ENCODE measurements at regions not wholly inside any gene's neighbourhood (a gene's known extent, or its start where the extent isn't known, plus 50 kb on each side); places are given as distances from the start of the nearest gene placed in this dataset.

DNA sequence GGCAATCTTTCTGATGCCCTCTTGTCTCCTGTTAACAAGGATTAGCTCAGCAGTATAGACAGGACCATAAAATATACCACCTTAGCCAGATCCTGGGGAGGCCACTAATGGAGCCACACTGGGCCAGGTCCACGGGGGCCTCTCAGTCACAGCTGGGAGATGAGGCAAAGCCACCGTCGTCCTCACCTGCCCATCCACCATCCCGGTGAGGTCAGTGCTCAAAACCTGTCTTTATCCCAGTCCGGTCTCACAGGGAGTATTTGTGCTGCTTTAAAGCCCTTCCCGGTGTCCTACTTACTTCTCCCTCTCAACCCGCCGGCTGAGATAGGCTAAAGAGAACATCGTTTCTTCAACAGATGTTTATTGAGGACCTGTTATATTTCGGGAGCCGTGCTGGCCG lies 104.3 kb downstream of the EDN3 start:
- DNase-seq = no peak

DNA sequence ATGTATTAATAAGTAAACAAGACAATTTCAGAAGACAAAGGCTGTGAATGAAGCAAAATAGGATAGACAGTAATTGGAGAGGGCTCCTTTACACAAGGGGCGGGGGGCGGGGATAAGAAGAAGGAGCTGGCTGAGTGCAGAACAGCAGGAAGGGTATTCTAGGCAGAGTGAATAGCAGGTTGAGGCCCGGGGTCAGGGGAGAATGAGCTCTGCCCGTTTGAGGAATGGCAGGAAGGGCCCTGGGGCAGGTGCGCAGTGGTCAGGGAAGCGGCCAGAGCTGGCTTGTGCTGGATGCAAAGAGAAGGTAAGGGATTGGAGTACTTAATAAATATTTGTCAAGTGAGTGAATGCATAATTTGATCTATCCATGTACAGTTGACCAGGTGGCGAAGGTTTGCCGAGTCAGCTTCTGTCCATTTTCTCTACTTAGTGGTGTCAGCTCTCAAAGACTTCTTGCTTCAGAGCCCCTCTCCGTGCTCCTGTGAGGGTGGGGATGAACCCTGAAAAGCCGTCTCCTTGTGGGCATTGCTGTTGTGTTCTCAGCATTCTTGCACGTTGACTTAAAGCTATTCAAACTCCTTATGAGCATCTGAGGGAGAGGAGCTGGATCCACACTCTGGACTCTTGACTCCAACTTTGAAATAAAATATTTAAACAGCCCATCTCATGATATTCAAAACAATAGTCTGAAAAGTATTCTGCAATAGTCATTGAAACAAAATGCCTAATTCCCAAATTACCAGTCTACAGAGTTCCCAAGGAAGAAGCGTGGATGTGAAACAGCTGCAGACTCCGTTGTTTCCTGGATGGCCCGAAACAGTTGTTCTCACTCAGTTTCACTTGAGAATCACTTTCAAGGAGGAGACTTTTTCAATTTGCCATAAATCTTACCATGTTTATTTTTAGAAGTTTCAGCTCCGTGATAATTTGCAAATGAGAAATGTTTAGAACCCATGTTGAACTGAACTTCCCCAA lies 105.1 kb downstream of the EDN3 start:
- no peak for DNase-seq

- no peak for DNase-seq
Measured at GRCh38 chr20:59406446-59406845, 106.0 kb downstream of the EDN3 start.

GRCh38 chr20:59411170-59411569 lies 110.8 kb downstream of the EDN3 start:
- no peak for DNase-seq

GRCh38 chr20:59411589-59411988 lies 111.2 kb downstream of the EDN3 start:
- DNase-seq = no peak

GRCh38 chr20:59412181-59412580 lies 111.8 kb downstream of the EDN3 start:
- DNase-seq = no peak

DNA sequence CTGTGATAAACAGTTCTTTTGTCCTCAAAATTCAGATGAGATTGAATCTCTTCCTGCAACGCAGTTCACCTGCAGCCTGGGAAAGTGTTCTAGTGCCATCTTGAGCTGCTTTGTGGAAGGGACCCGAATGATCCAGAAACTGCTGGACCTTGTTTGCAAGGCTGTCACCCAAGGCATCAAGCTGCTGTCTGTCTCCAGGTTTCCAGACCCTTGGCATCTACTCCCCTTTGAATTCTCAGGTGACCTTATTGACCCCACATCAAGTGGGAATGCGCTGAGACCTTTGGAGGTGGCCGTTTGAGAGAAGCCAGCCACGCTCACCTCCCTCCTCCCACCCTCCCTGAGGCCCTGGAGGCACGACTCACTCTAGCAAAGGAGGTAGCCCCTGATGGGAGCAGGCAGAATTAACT lies 112.5 kb downstream of the EDN3 start:
- DNase-seq = no peak

- DNase-seq = no peak
Measured at GRCh38 chr20:59413326-59413865, 113.0 kb downstream of the EDN3 start.

DNA sequence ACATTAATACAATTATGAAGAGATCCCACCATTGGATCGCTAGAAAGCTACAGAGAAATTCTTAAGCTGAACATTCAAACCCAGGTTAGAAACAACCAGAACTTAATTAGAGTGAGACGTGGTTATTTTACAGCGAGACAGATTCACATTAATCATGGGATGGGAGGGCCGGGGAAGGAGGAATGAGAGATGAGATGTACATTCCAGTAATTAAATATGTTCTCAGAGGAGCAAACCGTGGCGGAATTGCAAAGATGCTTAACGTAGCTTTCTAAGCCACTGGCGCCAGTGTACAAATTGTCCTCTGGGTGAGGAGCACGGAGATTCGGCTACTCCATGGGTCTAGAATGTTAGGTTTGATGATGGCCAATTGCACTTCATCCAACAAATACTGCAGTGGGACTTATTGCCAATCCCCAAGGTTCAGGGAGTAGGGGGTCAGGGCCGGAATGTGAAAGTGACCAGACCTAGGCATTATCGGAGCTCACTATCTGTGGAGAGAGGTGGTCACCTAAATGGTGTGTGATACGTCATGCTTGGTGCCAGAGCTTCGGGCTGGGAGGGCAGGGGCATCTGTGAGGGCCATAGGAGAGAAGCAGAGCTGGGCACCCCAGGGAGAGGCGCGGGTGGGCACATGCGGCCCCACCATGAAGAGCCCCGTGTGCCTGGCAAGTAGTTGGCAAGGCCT lies 114.7 kb downstream of the EDN3 start:
- DNase-seq = no peak

GRCh38 chr20:59416916-59417315 lies 116.5 kb downstream of the EDN3 start:
- DNase-seq = no peak

GRCh38 chr20:59421089-59421488 lies 120.7 kb downstream of the EDN3 start:
- no peak for DNase-seq

DNA sequence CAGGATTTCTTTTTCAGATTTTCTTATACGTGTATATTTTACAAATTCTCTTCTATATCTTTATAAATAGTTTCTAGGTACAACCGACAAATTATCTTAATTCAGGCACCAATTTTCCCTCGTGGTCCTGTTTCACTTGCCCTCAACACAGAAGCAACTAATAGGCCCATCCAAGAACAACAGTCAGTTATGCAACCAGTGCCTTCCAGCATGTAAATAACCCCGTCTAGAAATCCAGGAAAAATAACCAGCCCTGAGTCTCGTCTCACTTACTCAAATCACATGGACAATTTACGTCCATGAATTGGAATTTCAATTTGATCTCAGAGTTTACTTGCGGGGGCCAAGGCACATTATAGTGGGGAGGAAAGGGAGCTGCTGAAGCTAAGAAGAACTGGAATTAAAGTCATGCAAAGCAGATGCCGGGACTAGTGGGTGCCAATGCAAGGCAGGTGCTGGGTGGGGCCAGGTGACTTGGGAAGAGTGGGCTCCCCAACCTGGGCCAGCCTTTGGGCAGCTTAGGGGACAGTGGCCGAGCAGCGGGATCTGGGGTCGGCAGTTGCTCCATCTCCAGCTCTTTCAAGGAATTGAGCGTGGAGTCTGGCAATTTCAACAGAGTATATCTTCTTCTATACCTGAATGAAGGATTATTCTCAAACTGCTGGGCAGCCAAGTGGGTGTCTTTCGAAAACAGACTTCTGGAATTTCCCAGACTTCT lies 121.7 kb downstream of the EDN3 start:
- no peak for DNase-seq

GRCh38 chr20:59422872-59423544 lies 122.6 kb downstream of the EDN3 start:
- DNase-seq = no peak

- DNase-seq = no peak
Measured at GRCh38 chr20:59424976-59425375, 124.6 kb downstream of the EDN3 start.

DNA sequence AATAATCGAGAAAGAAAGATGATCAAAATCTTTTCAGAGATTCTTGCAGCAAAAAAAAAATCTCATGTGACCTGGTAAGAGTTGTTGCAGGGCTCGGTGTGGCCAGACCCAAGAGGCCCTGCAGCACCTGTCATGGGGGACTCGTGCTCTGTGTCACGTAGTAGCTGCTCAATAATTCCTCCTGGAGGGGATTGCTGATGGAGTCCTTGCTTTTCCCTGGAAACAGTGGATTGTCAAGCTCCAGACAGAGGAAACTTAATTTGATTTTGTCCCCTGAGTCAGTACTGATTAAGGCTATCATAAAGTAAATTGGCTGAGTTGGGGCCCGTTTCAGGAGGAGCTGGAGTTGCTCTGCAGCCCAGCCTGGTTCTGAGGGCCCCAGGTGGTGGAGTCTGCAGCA lies 125.2 kb downstream of the EDN3 start:
- DNase-seq = no peak

GRCh38 chr20:59428006-59428405 lies 127.6 kb downstream of the EDN3 start:
- no peak for DNase-seq

- DNase-seq = no peak
Measured at GRCh38 chr20:59428441-59429205, 128.2 kb downstream of the EDN3 start.

GRCh38 chr20:59429396-59429795 lies 129.0 kb downstream of the EDN3 start:
- no peak for DNase-seq

GRCh38 chr20:59431014-59431413 lies 130.6 kb downstream of the EDN3 start:
- DNase-seq = no peak

DNA sequence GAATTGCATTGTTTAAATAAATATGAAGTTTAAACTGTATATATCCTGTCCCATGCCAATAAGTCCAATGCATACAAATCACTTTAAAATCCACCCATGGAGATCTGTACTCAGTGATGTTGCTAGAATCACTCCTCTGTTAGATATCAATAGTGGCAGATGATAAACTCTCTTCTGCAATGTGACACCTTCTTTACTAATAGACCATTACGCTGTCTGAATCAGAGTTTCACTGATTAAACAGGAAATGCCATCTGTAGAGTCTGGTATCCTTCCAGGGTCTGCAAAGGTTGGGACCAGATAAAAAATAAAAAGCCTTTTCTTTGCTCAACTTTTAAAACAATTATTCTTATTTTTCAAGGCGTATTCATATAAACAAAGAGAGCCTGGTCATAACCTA lies 134.5 kb downstream of the EDN3 start:
- no peak for DNase-seq

DNA sequence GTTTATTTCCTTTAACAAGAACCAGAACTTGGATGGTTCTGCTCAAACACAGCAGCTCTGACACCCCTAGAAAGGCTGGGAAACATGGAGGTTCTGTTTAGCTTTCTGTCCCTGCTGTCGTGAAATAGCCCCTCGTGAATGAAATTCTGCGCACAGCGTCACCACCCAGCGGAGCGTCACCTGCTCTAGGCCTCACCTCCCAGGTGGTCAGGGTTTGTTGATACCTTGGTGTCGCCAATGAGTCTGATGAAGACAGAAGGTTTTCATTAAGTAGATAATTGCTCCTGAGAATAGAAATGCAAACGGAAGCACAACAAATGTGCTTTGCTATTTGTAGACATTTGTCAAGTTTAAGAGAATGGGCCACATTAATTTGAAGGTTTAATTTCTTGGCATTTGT lies 135.1 kb downstream of the EDN3 start:
- no peak for DNase-seq

DNA sequence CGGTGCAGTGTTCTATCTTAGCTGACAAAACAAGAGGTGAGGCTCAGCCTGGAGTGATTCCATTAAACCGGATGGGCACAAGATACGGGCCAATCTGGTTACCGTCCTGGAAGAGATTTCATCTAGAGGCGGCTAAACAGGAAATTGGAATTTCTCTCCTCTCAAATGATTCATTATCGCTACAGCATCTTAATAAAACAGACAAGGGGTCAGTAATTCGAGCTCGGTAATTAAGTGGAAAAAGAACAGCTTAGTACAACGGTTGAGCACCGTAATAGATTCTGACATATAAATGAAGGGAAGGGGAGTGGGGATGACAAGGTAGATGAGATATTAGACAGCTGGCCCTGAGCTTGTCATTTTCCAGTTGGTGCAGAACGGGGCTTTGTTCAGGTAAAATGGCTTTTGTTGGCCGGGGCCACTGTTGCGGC lies 137.2 kb downstream of the EDN3 start:
- no peak for DNase-seq

Data from NCI-H2107 (cell line).